CD14-positive monocyte (primary cell): ENCODE measurements at regions not wholly inside any gene's neighbourhood (a gene's known extent, or its start where the extent isn't known, plus 50 kb on each side); places are given as distances from the start of the nearest gene placed in this dataset.

ENCODE experiments used
- DNase-seq, 3 donors: peaks; one replicate each; pipeline ENCODE4 v3.0.0-alpha.2; 2011 to 2022
- H2AFZ ChIP-seq: 2 replicates; pipeline ENCODE4 v1.6.0; 2012; ENCODE audit warnings: mild to moderate bottlenecking, low read depth, low read length, inconsistent platforms; ENCODE audit not compliant: insufficient read depth, poor library complexity, severe bottlenecking
- H3K27ac ChIP-seq, 2 donors: 1 replicate in 1 of 2; 2 replicates in 1 of 2; pipeline ENCODE4 v1.5.1; 2012 to 2013; ENCODE audit warnings: low read length in 2 of 2, control low read depth in 1 of 2, inconsistent platforms in 1 of 2, low read depth in 1 of 2, mild to moderate bottlenecking in 1 of 2
- H3K27me3 ChIP-seq, 2 donors: one replicate each; pipeline versions ENCODE4 v1.6.0 to v1.6.1; 2011 to 2013; ENCODE audit warnings: low read length in 2 of 2; ENCODE audit not compliant: control insufficient read depth in 2 of 2, insufficient read depth in 2 of 2
- H3K36me3 ChIP-seq, 2 donors: replicated peaks in 1 of 2; 1 replicate in 1 of 2; 2 replicates in 1 of 2; pipeline versions ENCODE4 v1.5.1 to v1.6.1; 2012 to 2013; ENCODE audit warnings: low read length in 2 of 2, control low read depth in 1 of 2, inconsistent platforms in 1 of 2, mild to moderate bottlenecking in 1 of 2; ENCODE audit not compliant: insufficient read depth in 2 of 2, control insufficient read depth in 1 of 2
- H3K4me1 ChIP-seq, 2 donors: 1 replicate in 1 of 2; 2 replicates in 1 of 2; pipeline versions ENCODE4 v1.5.1 to v1.6.1; 2012 to 2013; ENCODE audit warnings: low read length in 2 of 2, control low read depth in 1 of 2, inconsistent platforms in 1 of 2, mild to moderate bottlenecking in 1 of 2, moderate library complexity in 1 of 2; ENCODE audit not compliant: insufficient read depth in 2 of 2, control insufficient read depth in 1 of 2
- H3K4me2 ChIP-seq: replicated peaks from 2 replicates; pipeline ENCODE3; 2012; ENCODE audit warnings: low read length, moderate library complexity, mild to moderate bottlenecking; ENCODE audit not compliant: poor library complexity, severe bottlenecking; ENCODE audit errors: extremely low read depth
- H3K4me3 ChIP-seq, 3 experiments: fragments of 200-600 bp in 1 of 3; sonication (generic) in 1 of 3; replicated peaks in 1 of 3; 1 replicate in 2 of 3; 2 replicates in 1 of 3; pipeline ENCODE4 v1.5.1; 2011 to 2013; ENCODE audit warnings: low read length in 3 of 3, mild to moderate bottlenecking in 3 of 3, control low read depth in 2 of 3, low read depth in 2 of 3, inconsistent platforms in 1 of 3, moderate library complexity in 1 of 3
- H3K79me2 ChIP-seq: 2 replicates; pipeline ENCODE4 v1.6.0; 2012; ENCODE audit warnings: mild to moderate bottlenecking, control low read depth, inconsistent platforms, low read length, moderate library complexity; ENCODE audit not compliant: insufficient read depth
- H3K9ac ChIP-seq: 2 replicates; pipeline ENCODE4 v1.6.0; 2017; ENCODE audit warnings: low read length, mild to moderate bottlenecking; ENCODE audit not compliant: insufficient read depth, poor library complexity, severe bottlenecking
- H3K9me3 ChIP-seq, 2 donors: replicated peaks in 1 of 2; 1 replicate in 1 of 2; 2 replicates in 1 of 2; pipeline versions ENCODE4 v1.5.1 to v1.6.1; 2012 to 2013; ENCODE audit warnings: low read length in 2 of 2, control low read depth in 1 of 2; ENCODE audit not compliant: control insufficient read depth in 1 of 2, insufficient read depth in 1 of 2
- H4K20me1 ChIP-seq: 2 replicates; pipeline ENCODE4 v1.6.0; 2012; ENCODE audit warnings: mild to moderate bottlenecking, low read length, control low read depth, moderate library complexity; ENCODE audit not compliant: insufficient read depth
- H3K27ac Mint-ChIP-seq, 7 donors: one replicate each; pipeline ENCODE4 v1.8.0; 2020; ENCODE audit warnings: mild to moderate bottlenecking in 7 of 7, mixed read lengths in 7 of 7, moderate library complexity in 6 of 7, inconsistent platforms in 2 of 7
- H3K27me3 Mint-ChIP-seq, 3 donors: one replicate each; pipeline ENCODE4 v1.8.0; 2021 to 2022; ENCODE audit warnings: low read depth in 3 of 3, mild to moderate bottlenecking in 3 of 3, mixed read lengths in 3 of 3, moderate library complexity in 3 of 3, inconsistent platforms in 1 of 3
- H3K36me3 Mint-ChIP-seq, 2 donors: one replicate each; pipeline ENCODE4 v1.8.0; 2020; ENCODE audit warnings: mixed read lengths in 2 of 2, inconsistent platforms in 1 of 2, mild to moderate bottlenecking in 1 of 2
- H3K4me1 Mint-ChIP-seq: one replicate; pipeline ENCODE4 v1.8.0; 2020; ENCODE audit warnings: mild to moderate bottlenecking, mixed read lengths
- H3K4me3 Mint-ChIP-seq, 2 donors: one replicate each; pipeline ENCODE4 v1.8.0; 2020; ENCODE audit warnings: mild to moderate bottlenecking in 2 of 2, mixed read lengths in 2 of 2, moderate library complexity in 1 of 2
- H3K9me3 Mint-ChIP-seq, 7 donors: one replicate each; pipeline ENCODE4 v1.8.0; 2020 to 2022; ENCODE audit warnings: mixed read lengths in 7 of 7, mild to moderate bottlenecking in 6 of 7, moderate library complexity in 6 of 7, inconsistent platforms in 2 of 7
- CTCF ChIP-seq: fragments of 200-600 bp; IDR thresholded peaks from one replicate; pipeline ENCODE4 v1.8.0; 2022; ENCODE audit warnings: antibody characterized with exemption, mild to moderate bottlenecking
- WGBS: methylation state at CpG from one replicate; pipeline ENCODE4 v1.1.5; 2013; ENCODE audit warnings: missing lambda C conversion rate; ENCODE audit not compliant: insufficient coverage; 5-methylcytosine and 5-hydroxymethylcytosine counted together
- intact Hi-C, 2 donors: fragments of 100-400 bp; cut with micrococcal nuclease; formaldehyde crosslinking; loops; one replicate each; pipeline versions ENCODE4 v1.15.0 to v1.15.1; 2023

- Histone ChIP-seq H3K9ac (no peak overlapping the region), H3K27ac (no peak overlapping the region), H4K20me1 (no peaks in the 10 kb centered on the region), H3K27me3 (no peaks in the 10 kb centered on the region), H3K4me3 (no peak overlapping the region), H2AFZ (no peak overlapping the region), H3K9me3 (no peaks in the 10 kb centered on the region), H3K36me3 (no peaks in the 10 kb centered on the region), H3K79me2 (no peaks in the 10 kb centered on the region), H3K4me1 (peaks cover 0 to under 1% of the 10 kb centered on the region in 2 donors), H3K4me2 (no peak overlapping the region)
- no peaks in the 10 kb centered on the region for H3K36me3 Mint-ChIP-seq
- no peak overlapping the region for H3K4me3 Mint-ChIP-seq
- peaks cover under 1% of the 10 kb centered on the region for H3K4me1 Mint-ChIP-seq
- 87% methylated on average over 3 of the region's 4 CpGs for WGBS
- H3K9me3 Mint-ChIP-seq = no peaks in the 10 kb centered on the region
- no peak overlapping the region for H3K27ac Mint-ChIP-seq
- peaks cover 0 to 1% (median 0%) of the 10 kb centered on the region in 3 donors for H3K27me3 Mint-ChIP-seq
- TF ChIP-seq CTCF = no peak
- intact Hi-C loops = no loop called here
- DNase-seq = no peak
Measured at GRCh38 chr2:158905784-158906183, 62.7 kb upstream of the TANC1 start.

GRCh38 chr2:158907926-158908456 lies 60.4 kb upstream of the TANC1 start:
- 75% methylated on average over 1 of the region's 2 CpGs for WGBS
- Histone ChIP-seq H3K79me2 (no peaks in the 10 kb centered on the region), H3K4me1 (peaks cover 15 to 19% of the 10 kb centered on the region in 2 donors), H3K27ac (no peak overlapping the region), H3K9ac (no peak overlapping the region), H3K4me2 (no peak overlapping the region), H3K36me3 (no peaks in the 10 kb centered on the region), H4K20me1 (no peaks in the 10 kb centered on the region), H2AFZ (no peak overlapping the region), H3K4me3 (no peak overlapping the region), H3K9me3 (no peaks in the 10 kb centered on the region), H3K27me3 (no peaks in the 10 kb centered on the region)
- Mint-ChIP-seq H3K4me3 (no peak overlapping the region), H3K27ac (no peak overlapping the region), H3K27me3 (peaks cover 0 to 1% (median 0%) of the 10 kb centered on the region in 3 donors), H3K4me1 (peaks cover 19% of the 10 kb centered on the region), H3K36me3 (no peaks in the 10 kb centered on the region), H3K9me3 (no peaks in the 10 kb centered on the region)
- intact Hi-C loops = no loop called here
- no peak for DNase-seq
- no peak for TF ChIP-seq CTCF
